22Rv1 (cell line): ENCODE measurements at regions not wholly inside any gene's neighbourhood (a gene's known extent, or its start where the extent isn't known, plus 50 kb on each side); places are given as distances from the start of the nearest gene placed in this dataset.

Experiments
- CTCF ChIP-seq: fragments of 450-650 bp; IDR thresholded peaks from 2 replicates; pipeline ENCODE4 v1.5.1; 2017; ENCODE audit warnings: mild to moderate bottlenecking
- ZFX ChIP-seq: fragments of 450-650 bp; IDR thresholded peaks from 2 replicates; pipeline ENCODE4 v1.6.1; 2017; ENCODE audit warnings: antibody characterized with exemption, borderline replicate concordance

GRCh38 chr9:38216572-38216971 is 147.5 kb upstream of the SHB start:
- TF ChIP-seq CTCF (no peak), ZFX (no peak)
